RCC 7860 (cell line): ENCODE measurements at regions not wholly inside any gene's neighbourhood (a gene's known extent, or its start where the extent isn't known, plus 50 kb on each side); places are given as distances from the start of the nearest gene placed in this dataset.

ENCODE experiments used
- DNase-seq: peaks from one replicate; pipeline ENCODE4 v3.0.0-alpha.2; 2015; ENCODE audit warnings: low spot score
- FAIRE-seq: peaks from 2 replicates; lab custom pipeline; 2012; peaks lifted over from hg19 to GRCh38; lab: Jason Lieb, UNC

DNA sequence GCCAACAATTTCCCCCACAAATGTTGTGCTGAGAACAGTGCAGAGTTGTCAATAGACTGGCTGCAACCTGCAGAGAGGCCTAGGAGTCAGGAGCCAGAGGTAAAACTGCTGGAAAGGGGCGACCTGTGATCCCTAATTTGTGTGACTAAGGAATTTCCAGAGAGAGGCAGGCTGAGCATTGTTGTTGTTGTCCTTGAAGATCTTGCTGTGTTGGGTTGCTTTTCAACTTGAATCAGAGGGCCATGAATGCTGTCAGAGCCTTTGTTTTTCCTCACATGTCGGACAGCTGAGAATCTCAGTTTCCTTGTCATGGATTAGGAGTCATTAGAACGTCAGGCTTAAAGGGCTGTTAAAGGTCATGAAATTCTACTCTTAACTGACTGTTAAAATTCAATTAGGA lies 134.6 kb upstream of the ASTN2 start:
- DNase-seq (no peak), FAIRE-seq (no peak)

DNA sequence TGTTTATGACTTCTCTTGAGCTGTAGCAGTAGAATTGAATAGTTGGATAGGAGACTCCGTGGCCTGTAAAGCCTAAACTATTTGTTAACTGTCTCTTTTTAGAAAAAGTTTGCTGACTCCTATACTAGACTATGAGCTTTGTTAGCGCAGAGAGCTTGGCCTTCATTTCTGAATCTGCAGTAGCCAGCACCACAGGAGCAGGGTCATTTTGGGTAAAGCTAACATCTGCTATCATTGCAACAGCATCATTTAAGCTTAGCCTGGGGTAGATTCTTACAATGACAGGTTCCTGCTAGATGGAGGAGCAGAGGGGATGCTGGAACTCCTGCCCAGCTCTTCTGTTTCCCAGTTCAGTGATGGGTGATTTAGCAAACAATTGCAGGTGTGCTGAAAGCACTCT lies 133.7 kb upstream of the ASTN2 start:
- FAIRE-seq (no peak), DNase-seq (no peak)

DNA sequence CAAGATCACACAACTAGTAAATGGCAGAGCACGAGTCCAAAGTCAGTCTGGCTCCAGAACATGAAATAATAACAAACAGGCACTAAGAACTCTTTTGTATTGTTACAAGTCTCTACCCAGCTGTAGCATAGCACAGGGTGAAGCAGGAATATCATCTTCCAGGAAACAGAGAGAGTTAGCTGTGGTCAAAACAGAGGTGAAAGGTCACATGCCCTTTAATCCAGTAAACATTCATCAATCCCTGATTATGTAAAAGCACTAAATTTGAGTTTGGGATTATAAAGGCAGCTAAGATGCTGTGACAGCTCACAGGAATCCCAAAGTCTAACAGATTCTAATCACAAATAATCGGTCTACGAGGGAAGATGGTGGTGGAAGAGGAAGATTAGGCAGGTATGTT lies 133.0 kb upstream of the ASTN2 start:
- FAIRE-seq (no peak), DNase-seq (no peak)

DNA sequence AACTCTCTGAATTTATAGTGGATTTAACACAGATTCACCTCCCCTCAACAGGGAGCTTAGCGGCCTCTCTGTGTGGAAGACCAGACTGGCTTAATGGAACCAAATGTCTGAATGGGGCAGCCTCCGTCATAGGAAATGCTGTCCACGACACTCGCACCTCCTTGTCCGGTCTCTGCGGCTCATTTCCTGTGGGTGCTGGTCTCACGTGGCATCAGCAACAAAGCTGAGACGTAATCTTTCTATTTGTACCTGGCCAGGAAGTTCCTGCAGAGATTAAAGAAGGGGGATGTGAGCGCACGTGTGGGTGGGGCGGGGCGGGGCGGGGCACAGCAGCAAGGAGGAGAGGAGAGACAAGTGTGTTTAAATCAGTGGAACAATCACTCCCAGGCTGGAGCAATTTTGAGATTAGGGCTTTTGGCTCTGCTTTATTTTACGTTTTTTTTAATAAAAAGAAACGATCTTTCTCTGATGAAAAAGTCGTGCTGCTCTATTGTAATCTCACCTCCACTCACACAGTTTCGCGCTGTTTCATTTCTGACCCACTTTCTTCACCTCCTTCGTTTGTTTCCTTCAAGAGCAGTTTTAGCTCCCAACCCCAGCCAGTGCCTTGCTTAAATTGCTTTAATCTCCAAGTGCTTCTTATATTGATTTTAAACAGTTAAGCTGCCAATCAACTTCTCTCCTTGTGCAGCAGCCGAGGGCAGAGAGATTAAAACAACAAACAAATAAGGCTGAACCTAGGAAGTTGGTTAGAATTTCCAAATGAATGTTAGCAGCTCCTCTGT lies 132.2 kb upstream of the ASTN2 start:
- DNase-seq (no peak), FAIRE-seq (no peak)

DNA sequence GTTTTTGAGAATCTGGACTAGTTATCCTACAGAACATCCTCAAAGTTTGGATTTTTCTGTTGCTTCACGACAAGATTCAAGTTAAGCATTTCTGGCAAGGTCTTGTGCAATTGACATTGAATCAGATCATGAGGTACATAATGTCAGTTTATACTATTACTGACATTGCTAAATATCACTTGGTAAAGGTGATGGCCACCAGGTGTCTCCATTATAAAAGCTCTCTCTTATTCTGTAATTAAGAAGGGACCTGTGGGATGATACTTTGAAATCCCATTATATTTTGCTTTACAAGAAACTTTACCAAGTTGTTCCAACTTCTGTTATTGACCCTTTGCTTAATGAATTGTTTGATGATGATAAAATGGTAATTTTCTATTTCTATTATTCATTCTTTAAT lies 131.0 kb upstream of the ASTN2 start:
- DNase-seq (no peak), FAIRE-seq (no peak)

DNA sequence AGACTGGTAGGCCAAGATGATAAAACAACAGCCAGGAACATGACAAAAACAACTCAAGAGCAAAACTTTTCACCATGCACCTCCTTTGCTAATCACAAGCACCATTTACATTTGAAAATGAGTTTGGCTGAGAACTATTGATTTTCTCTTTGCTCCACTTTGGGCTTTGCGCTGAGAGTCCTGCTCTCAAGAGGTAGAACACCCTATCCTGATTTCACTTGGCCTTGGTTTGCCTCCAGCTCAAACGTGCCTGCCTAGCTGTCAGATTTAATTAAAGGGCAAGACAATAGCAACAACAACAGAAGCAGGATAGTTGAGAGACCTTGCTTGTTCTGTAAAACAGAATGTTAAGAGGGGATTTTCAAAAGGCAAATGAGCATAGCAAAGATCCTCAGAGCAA lies 128.2 kb upstream of the ASTN2 start:
- DNase-seq (no peak), FAIRE-seq (no peak)

DNA sequence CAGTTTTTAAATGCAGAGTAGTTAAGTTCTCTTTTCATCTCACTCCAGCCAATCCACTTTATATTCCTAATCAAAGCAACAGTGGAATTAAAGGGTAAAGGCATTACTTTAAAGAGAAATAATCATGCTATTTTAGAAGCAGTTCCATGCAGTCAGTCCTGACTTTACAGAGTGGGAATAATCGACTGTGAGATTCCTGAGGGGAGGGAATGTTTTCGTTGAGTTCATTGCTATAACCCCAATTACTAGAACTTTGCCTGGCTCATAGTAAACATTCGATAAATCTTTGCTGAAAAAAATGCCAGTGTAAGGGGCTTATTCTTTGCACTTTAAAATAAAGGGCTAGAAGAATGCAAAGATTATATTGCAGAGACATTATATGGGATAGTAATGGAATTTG lies 127.2 kb upstream of the ASTN2 start:
- FAIRE-seq (no peak), DNase-seq (no peak)

DNA sequence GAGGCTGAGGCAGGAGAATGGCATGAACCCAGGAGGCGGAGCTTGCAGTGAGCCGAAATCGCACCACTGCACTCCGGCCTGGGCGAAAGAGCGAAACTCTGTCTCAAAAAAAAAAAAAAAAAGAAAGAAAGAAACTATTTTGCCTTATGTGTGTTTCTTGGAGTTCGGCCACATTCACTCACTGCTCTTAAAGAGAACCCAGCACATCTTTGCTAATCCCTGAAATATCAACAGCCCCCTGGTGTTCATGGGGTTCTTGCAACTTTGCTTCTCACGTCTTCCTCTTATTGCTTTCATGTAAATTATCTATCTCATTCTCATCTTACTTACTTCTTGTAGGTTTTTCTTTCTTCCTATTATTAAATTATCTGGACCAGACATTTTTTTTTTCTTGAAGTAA lies 126.3 kb upstream of the ASTN2 start:
- DNase-seq = no peak
- no peak for FAIRE-seq

DNA sequence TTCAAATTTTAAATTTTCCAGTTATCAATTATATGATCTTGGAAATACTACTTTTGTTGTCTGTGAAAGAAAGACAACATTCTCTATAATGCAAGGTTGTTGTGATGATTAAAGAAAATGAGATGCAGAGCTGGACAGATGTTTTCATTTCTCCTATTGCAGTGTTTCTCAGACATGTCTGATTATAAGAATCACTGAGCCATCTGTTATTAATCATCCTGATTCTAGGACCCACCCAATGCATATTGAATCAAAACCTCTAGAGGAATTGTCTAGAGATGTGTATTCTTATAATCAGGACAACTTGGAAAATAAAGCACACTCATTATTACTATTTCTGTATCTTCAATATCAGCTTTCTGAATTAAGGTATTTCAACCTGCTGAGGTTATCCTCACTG lies 121.1 kb upstream of the ASTN2 start:
- DNase-seq (no peak), FAIRE-seq (no peak)

DNA sequence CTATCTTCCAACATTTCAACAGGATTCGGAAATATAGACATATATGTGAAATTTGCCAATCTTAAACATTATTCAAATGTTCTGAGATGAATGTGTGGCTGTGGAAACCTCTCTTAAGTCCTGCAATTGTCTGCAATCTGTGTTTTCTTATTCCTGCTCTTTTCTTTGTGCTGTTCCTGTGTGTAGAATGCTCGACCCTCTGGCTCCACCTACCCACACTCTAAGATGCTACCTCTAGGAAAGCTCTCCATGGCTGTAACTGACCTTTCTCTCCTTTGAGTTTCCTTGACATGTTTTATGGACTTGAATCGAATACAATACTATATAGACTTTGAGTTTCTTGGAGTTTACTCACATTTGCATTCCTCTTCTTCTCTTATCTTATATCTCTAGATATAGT lies 120.6 kb upstream of the ASTN2 start:
- no peak for FAIRE-seq
- no peak for DNase-seq

DNA sequence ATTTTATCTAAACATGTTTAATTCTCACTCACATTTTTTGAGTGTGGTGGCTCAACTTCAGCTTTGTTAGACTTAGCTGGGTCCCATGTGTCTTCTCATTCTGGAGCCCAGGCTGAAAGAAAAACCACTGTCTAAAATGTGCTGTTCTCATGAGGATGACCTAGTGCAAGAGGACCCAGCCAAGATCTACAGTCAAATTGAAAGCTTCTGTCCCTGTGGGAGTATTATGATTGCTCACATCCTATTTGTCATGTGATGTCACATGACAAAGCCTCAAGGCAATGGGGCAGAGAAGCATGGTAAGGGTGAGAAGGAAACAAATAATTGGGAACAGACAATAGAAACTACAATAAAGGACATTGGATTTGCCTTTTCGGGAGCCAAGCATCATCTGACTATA lies 113.4 kb upstream of the ASTN2 start:
- no peak for DNase-seq
- FAIRE-seq = no peak

DNA sequence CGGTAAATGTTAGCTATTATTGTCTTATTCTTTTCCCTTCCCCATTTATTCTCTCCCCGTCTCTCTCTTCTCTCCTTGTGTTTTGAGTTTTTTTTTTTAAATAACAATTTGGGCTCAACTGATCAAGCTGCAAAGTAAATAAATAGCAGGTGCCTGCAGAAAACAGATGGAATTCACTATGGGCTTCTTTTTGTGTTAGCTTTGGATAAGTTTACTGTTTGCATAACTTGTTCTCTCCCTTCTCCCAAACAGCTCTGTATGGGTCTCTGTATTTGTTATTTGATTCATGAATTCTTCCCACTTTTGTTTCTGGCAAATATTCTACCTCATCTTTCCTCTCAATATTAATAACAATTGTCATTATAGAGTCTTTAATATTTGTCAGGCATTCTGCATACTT lies 111.8 kb upstream of the ASTN2 start:
- FAIRE-seq = no peak

DNA sequence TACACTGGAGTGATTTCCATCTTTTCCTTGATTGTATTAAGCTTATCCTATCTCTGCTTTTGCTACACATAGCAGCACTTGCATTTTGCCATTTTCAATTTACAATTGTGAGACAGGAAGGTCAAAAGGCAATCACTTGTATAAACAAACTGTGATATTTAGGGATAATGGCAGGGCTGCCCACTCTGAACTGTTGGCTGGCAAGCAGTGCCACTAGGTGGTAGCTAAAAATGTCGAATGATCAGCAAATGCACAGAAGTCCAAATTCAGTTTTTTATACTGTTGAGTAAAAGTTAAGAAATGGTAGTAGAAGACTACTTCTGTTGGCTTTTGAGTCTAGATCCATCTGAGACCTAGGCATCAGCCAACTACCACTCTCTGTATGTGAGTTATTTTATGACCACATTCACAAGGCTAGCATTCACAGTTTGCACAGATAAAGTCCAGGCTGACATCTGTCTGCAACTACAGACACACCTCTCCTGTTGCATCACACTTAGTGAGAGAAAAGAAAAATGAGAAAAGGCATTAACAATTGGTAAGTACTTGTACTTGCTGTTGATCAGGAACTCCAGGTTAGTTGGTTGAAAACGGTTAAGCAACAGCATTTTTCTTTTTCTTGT lies 108.8 kb upstream of the ASTN2 start:
- DNase-seq (no peak), FAIRE-seq (no peak)

More for the DNA sequence above, 111.8 kb upstream of the ASTN2 start:
- no peak for DNase-seq

DNA sequence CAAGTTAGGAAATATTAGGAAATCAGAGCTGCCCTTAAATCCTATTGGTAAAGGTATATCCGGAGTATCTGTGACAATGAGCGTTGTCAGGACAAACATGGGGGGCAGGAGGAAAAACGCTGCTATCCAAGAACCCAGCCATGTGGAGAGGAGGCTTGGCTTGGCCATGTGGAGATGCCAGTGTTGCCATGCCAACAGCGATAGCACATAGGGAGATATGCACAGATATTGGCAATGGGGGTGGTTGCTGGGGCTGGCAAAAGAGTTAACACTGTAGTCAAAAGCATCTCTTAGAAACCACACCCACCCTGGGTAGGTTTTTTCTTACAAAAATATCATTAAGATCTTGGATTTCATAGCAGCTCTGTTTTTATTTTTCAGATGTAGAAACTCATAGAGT lies 106.4 kb upstream of the ASTN2 start:
- no peak for DNase-seq
- no peak for FAIRE-seq

DNA sequence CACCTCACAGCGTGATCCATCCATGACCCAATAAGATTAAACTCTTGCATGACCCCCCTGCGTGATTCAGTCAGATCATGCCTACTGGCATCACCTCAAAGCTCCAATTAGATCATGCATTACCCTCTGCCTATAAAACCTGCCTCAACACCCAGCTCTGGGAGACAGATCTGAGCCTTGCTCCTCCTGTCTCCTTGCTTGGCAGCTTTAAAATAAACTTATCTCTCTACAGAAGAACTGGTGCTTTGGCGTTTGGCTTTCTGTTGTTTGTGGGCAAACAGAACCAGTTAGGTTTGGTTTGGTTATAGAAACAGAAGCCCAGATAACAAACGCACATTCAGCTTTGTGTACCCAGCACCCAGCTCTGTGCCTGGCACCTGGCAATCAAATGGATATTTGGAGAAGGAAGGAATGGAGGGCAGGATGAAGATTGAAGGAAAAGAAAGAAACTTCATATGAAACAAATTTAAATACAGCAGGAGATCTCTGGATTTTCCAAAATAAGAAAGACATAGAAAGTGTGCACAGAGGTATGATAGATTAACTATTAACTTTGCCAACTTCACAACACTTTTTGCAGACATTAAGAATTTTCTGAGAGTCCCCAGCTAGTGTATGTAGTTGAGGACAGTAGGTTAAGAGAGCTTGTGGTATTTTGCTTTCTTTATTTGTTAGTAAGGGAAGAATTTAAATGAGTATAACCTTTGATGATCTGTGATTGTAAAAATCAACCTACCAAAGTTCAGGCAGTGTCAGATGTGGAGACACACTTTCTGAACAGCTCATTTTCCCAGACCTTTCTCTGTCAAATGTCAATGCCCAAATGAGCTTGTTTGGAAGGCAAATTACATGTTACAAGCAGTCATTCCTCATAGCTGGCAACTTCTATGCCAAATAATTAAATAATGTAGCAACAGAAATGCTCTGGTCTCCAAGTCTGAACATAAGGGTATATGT lies 102.1 kb upstream of the ASTN2 start:
- no peak for FAIRE-seq
- DNase-seq = no peak

DNA sequence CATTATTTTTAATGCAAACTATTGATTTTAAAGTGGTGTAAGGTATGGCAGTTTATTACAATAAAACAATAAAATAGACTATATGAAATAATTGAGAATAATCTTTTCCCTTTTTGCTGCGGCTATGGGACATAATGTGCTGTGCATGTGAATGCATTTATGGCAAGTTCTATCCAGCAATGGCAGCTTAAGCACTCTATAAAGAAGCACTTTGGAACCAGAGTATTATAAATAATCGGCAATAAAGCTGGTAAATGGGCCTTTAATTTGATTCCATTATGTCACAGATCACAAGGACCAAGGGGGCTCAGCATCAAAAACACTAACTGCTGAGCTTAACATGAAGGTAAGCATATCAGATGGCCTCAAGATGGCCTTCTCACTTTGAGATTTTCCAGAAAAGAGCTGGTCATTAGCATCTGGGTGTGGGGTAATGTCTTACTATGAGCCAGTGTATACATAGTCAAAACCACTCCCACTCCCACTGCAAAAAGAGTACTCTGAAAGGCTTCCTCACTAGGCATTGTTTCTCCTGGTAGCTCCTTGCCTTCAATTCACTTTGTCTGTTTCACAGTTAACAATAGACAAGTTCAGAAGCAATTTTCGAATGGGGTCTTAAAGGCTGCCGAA lies 97.1 kb upstream of the ASTN2 start:
- DNase-seq (no peak), FAIRE-seq (no peak)

DNA sequence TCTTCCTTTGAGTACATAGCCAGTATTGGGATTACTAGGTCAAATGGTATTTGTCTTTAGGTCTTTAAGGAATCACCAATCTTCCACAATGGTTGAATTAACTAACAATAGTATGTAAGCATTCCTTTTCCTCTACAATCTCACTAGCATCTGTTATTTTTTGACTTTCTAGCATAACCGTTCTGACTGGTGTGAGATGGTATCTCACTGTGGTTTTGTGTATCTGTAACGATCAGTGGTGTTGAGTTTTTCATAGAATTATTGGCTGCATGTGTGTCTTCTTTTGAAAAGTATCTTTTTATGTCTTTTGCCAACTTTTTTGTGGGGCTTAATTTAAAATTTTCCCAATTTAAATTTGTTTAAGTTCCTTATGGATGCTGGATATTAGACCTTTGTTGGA lies 81.5 kb upstream of the ASTN2 start:
- FAIRE-seq (no peak), DNase-seq (no peak)

DNA sequence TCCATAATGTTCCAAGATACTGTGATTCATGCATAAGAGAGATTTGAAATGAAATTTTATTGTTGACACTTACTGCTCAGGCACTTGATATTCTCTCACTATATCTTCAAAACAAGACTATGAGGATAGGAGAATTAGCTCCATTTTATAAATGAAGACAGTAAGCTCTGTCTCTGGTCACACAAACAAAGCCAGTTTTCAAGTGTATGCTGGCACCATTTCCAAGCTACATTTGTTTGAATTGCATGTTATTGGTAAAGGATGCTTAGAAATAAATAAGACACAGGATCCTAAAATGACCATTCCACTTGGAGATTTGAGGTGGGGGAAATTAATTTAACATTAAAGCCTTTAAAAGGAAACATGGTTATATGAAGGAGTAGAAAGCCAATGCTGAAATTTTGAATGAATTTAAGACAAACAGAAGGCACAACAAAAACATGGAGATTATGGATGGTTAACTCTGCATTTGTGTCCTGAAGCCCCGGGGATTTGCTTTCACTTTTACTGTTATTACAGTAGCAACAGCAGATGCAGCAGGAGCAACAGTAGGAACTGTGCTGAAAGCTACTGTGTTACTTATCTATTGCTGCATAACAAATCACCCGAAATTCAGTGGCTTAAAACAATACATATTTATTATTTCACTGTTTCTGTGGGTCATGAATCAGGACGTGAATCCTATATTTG lies 79.7 kb upstream of the ASTN2 start:
- DNase-seq (no peak), FAIRE-seq (no peak)

DNA sequence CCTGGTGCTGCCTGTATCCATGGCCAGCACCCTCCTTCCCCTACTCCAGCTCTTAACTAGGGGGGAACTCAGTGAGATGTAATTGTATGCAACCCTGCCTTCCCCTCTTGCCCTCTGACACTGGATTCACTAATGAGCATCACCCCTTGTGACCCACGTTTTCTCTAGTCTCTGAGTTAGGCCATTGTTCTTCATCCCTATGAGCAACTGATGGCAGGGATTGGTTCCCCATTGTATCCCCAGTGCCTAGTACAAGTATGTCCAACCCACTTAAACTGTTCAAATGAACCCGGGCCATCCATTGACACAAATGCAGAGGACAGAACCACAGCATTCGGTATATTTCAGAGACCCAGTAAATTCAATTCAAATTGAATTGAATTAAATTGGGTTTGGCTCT lies 77.6 kb upstream of the ASTN2 start:
- DNase-seq (no peak), FAIRE-seq (no peak)

DNA sequence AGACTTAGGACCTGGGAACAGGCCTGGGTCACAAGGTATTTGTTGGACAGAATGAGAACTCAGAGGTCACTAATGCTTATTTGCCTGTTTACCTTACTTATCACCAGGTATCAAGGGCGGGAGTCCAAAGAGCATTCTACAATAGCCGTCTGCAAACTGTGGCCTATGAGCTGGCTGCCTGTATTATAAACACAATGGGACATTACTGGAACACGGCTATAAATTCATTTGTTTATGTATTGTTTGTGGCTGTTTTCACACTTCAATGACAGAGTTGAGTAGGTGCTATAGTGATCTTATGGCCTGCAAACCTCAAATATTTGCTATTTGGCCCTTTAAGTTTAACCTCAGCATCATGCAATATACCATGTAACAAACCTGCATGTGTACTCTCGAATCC lies 76.6 kb upstream of the ASTN2 start:
- DNase-seq (no peak), FAIRE-seq (no peak)

DNA sequence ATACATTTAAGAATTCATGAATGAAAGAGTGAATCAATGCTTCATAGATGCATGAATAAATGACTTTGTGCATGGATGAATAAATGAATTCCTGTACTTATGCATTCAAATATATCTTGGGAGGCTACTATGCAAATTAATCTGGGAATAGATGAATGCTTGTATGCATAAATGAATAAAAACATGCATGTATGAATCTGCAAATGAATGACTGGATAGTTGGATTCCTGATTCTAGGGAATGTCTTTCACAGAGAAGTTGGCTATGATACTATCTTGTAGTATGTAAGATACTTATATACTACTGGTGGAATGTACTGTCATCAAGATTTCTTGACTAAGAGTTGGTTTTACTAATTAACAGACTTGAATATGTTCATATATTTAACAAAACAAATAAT lies 75.3 kb upstream of the ASTN2 start:
- DNase-seq = no peak
- no peak for FAIRE-seq
